ENCODE measurements at regions not wholly inside any gene's neighbourhood (a gene's known extent, or its start where the extent isn't known, plus 50 kb on each side); places are given as distances from the start of the nearest gene placed in this dataset.
"Not testable (repeated sequence)": the region's sequence is repeated elsewhere in the genome, so short reads cannot be mapped to it uniquely, and the experiment has no call there.

DNA sequence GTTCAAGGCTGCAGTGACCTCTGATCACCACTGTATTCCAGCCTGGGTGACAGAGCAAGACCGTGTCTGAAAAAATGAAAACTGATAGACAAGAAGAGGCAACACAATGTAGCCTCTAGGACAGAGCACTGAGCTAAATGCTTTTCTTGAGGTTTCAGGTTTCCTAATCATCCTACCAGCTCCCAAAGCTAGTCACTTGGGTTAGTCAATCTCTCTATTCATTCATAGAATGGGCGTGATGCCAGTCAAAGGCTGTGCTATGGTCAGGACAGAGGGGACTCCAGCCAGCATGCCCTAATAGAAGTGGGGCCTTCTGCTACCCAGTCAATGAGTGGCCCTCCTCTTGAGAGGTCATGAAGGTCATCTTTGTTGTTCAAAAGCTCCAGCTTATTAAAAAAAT, 860.4 kb upstream of the DEFB115 start:
- not testable (repeated sequence) for DNase-seq

DNA sequence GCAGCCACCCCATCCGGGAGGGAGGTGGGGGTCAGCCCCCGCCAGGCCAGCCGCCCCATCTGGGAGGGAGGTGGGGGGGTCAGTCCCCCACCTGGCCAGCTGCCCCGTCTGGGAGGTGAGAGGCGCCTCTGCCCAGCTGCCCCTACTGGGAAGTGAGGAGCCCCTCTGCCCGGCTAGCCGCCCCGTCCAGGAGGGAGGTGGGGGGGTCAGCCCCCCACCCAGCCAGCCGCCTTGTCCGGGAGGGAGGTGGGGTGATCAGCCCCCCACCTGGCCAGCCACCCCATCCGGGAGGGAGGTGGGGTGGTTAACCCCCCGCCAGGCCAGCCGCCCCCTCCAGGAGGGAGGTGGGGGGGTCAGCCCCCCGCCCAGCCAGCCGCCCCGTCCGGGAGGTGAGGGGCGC, 852.4 kb upstream of the DEFB115 start:
- not testable (repeated sequence) for DNase-seq

DNA sequence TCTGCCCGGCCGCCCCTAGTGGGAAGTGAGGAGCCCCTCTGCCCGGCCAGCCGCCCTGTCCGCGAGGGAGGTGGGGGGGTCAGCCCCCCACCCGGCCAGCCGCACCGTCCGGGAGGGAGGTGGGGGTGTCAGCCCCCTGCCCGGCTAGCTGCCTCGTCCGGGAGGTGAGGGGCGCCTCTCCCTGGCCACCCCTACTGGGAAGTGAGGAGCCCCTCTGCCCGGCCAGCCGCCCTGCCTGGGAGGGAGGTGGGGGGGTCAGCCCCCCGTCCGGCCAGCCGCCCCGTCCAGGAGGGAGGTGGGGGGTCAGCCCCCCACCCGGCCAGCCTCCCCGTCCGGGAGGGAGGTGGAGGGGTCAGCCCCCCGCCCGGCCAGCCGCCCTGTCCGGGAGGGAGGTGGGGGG, 851.9 kb upstream of the DEFB115 start:
- DNase-seq: not testable (repeated sequence)

DNA sequence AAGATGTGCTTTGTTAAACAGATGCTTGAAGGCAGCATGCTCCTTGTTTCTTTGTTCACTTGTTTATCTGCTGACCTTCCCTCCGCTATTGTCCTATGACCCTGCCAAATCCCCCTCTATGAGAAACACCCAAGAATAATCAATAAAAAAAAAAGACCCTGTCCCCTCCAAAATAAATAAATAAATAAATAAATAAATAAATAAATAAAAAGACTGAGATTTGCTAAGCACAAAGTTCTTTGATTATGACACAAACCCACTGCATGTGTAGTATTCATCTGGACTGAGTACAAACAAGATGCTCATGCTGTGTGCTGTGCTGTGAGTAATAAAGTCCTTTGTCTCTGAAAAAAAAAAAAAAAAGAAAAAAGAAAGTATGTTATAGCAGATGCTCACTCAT, 851.1 kb upstream of the DEFB115 start:
- not testable (repeated sequence) for DNase-seq

DNA sequence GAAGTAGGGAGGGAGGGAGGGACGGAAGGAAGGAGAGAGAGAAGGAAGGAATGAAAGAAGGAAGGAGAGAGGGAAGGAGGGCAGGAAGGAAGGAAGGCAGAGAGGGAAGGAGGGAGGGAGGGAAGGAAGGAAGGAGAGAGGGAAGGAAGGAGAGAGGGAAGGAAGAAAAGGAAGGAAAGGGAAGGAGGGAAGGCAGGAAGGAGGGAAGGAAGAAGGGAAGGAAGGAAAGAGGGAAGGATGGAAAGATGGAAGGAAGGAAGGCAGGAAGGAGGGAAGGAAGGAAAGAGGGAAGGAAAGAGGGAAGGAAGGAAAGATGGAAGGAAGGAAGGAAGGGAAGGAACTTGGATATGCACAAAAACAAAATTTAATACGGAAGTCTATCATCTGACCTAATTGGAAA, 844.5 kb upstream of the DEFB115 start:
- no peak for DNase-seq

DNA sequence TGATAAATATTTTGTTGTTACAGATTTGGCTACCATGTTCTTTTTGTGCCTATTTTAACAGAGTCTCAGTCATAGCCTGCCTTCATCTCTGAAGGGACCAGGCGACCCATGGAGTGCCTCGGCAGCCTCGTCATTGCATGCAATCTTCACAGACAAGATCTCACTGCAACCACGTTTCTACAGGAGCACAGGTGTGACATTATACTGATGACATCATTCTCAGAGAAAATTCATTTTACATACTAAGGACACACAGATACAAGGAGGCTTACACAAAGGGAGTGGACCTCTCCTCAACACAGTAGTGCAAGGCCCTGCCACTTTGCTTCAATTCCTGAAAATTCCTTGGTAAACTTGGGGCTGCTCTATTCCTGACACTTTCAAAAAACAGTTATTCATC, 840.1 kb upstream of the DEFB115 start:
- not testable (repeated sequence) for DNase-seq

DNA sequence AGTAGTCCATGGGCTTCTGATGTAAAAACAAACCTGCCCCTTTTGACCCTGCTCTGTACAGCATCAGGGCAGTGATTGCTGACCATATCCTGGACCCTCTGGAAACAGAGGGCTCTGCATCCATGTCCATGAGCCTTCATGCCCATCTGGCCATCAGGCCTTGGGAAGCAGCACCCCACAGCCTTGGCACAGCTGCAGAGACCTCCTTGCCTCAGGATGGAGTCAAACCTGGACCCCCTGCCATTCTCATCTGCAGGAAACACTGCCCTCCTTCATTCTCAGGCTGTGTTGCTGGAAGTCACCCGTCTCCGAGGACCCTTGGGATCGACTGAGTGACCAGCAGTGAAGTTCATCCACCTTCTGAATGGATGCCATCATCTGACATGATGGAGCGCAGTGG, 839.1 kb upstream of the DEFB115 start:
- DNase-seq: not testable (repeated sequence)

DNA sequence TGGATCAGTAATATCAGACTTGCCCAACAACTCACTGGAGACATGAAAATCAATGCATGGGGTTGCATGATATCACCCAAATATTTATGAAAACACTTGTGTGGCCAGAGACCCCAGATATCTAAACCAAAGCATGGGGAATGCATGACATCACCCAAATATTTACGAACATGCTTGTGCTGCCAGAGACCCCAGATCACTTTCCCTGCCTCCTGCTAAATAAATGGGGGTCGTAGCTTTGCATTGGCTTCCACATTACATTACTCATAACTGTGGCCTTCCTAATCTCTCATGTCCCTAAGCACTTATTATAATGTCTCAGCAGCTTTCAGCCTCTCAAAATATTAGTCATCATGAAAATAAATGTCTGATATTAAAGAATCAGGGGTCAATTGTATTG, 838.0 kb upstream of the DEFB115 start:
- no peak for DNase-seq

DNA sequence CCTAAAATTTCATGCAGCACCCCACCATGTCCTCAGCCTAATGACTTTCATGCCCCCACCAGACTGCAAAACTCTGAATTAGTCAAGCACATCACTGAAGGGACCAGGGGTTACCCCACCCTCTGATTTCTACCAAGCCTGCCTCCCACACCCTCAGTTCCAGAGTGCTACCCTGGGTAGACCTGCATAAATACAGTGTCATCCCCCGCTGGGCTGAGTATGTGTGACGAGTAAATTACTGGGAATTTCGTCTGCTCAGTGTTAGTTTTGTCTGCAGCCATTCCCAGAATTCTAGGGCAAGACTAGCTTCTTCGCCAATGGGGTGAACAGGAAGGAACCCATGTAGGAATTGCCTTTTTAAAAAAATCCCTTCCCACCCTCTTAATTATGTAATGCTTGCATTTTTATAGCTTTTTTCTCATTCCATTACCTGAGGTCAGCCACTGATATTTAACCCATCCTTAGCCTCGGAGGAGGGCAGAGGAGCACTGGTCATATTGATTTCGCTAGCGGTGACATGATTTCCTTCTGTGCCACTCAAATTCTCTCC, 837.5 kb upstream of the DEFB115 start:
- not testable (repeated sequence) for DNase-seq

Measured in stimulated activated CD4-positive, alpha-beta T cell treated with anti-CD3 and anti-CD28 coated beads, Interleukin-2, amount 100 ng/mL, for 24 hours (primary cell).